HG03432 (cell line): ENCODE measurements at regions not wholly inside any gene's neighbourhood (a gene's known extent, or its start where the extent isn't known, plus 50 kb on each side); places are given as distances from the start of the nearest gene placed in this dataset.

ENCODE experiments used
- ATAC-seq: cut with Tn5 transposase; IDR thresholded peaks from one replicate; pipeline ENCODE4 v1.9.1; 2021; ENCODE audit warnings: mild to moderate bottlenecking, moderate library complexity; ENCODE audit not compliant: unreplicated experiment

DNA sequence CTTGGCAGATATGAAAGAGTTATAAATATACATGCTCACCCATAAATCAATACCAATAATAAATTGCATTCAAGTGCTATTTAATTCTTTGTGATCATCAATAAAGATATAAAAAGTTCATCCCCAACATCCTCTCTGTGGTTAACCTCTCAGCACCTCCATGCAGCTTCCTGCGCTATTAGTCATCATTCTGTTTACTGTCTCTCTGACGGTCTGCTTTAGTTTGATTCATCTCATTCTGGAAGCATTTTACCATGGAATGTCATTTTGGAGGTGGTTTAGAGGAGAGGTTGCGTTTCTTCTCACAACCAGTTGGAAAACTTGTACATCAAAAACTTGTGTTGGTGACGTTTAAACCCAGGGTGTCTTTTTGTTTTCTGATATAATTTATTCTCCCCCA, 486.6 kb downstream of the BRINP1 start:
- ATAC-seq = no peak

DNA sequence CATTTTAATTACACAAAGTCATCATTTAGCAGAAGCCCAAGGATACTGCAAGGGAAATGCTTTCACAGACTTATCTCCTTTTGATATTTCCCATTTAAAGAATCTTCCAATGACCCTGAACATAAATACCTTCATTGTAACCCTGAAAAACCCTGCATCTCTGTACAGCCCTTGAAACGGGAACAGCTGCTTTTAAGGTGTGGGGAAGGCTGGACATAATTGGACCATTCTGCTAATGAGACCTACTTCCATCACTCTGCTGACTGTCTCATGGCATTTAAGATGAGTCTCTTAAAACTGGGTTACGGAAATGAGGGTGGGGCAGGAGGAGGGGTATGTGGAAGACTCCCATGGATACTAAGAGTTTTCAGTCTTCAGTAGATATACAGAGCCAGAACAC, 485.8 kb downstream of the BRINP1 start:
- ATAC-seq = no peak

DNA sequence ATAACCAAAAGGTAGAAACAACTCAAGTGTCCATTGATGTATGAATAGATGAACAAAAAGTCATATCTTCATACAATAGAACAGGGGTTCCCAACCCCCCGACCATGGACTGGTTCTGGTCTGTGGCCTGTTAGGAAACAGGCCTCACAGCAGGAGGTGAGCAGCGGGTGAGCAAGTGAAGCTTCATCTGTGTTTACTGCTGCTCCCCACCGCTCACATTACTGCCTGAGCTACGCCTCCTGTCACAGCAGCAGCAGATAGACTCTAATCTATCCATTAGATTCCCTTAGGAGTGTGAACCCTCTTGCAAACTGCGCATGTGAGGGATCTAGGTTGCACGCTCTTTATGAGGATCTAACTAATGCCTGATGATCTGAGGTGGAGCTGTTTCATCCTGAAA, 478.0 kb downstream of the BRINP1 start:
- ATAC-seq = no peak

DNA sequence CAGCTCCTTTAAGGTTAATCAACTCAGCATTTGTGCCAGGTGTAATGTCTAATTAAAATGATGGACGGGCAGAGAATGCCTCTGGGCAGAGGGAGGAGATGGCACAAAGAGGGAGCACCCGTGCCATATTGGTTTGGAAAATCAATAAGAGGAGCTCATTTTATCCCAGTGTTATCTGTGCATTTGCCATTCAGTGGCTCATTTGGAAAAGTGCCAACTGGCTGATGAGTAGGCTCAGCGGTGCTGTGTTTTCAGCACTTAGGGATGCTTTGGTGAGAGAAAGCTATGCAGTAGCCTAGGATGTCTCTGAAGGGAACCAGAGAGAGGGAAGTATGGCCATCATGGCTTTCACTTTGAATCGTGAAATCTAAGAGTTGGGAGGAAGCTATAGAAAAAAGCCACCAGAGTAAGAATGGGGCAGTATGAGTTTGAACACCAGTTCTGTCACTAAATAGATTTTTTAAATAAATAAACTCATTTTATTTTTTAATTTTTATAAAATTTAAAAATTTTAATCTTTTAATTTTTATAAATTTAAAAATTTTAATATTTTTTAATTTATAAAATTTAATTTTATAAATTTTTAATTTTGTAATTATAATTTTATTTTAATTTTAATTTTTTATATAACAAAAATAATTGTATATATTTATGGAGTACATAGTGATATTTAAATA, 472.8 kb downstream of the BRINP1 start:
- ATAC-seq = no peak

DNA sequence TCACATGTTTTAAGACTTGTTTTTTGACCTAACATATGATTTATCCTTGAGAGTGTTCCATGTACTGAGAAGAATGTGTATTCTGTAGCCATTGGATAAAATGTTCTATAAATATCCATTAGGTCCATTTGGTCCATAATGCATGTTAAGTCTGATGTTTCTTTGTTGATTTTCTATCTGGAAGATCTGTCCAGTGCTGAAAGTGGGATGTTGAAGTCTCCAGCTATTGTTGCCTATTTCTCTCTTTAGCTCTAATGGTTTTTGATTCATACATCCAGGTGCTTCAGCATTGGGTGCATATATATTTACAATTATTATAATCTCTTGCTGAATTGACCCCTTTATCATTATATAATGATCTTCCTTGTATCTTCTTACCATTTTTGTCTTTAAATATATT, 451.1 kb downstream of the BRINP1 start:
- no peak for ATAC-seq

DNA sequence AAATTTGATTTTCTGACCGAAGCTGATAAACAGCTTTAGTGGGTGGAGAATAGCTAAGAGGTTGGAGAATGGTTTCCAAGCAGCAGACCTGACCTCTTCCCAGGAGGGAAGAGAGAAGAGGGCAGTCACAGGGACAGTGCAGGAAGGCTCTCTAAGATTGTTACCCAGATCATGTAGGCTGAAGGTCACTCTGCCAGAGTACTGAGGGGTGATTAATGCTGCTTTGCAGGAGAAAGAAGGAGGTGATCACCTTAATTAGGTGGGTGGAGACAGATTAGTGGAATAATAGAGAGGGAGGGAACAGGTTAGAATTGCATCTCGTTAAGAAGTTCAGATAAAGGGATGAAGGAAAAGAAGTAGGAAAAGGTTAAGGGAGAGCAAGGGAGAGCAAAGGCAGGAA, 440.5 kb downstream of the BRINP1 start:
- no peak for ATAC-seq

DNA sequence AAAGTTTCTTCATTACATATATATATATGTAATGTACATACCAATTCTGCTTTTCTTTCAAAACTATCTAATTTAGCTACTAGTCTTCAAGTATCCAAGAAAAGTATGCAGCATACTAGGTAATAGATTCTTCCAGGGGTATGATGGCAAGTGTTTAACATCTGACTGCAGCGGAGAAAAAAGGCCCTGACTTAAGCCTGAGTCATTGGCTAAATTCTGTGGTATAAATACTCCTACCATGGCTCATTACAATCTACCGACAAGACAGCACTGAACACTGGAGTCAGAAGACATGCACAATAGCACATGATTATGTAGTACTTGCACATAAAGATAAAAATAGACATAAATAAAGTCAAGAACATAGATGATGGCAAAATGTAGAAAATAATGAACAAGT, 439.9 kb downstream of the BRINP1 start:
- ATAC-seq = no peak

DNA sequence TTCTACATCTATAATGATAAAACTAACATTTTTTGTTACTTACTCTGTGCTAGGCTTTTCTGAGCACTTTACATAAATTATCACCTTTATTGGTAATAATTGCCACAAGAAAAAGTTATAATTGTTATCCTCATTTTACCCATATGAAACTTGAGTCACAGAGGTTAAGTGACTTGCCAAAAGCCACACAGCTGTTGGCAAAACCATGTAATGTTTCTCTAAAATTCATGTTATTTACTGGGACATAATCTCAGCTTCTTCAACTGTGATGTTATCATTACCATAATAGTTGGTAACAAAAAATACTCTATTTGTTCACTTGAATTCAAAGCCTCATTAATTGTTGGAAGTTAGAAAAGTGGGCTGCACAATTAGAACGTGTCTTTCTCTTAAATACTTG, 437.3 kb downstream of the BRINP1 start:
- no peak for ATAC-seq

DNA sequence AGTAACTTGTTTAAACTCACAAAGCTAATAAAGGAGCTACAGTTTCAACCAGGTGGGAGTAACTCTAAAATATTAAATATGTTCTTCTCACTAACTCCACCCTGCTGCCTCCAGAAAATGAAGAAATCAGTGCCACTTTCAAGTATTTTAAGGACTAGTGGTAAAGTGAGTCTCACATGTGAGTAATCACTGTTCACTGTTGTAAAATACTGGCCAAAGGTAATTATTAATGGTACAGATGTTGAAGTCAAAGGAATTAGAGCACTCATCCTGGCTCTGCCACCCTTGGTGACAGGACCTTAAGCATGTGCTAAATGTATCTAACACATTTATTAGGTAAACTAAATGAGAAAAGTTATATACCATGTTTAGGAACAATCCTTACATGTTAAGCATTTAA, 430.7 kb downstream of the BRINP1 start:
- ATAC-seq = no peak

DNA sequence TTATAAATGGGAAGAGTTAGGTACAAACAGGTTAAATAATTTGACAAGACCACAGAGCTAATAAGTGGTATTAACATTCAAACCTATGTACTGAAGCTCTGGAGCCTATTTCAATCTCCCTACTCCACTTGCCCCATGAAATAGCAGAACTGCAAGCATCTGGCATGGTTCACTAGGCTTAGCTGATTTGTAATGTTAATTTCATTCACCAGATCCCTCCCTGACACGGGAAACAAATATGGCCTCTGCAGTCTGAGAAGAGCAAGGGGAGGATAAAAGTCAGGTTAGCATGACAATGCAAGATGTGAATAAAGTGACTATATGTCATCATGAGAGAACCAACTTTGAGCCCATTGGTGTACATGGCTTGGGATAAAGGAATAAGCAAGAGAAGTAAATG, 428.8 kb downstream of the BRINP1 start:
- no peak for ATAC-seq

DNA sequence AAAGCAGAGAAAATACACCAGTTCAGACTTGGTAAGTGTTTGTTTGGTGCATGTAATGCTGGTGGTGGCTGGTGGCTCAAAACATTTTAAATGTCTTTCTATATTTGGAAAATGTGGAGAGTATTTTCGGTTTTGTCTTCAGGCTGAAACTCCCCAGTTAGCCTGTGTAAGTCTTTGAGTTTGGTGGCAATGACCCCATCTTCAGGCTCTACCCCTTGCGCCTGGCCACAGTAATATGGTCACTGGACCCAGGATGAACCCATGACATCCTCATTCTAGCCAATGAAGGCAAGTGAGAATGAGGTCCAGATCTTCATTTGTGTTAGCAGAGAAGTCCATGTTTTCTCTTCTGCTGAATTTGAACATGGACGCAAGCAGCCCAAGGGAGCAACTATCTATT, 422.6 kb downstream of the BRINP1 start:
- no peak for ATAC-seq

DNA sequence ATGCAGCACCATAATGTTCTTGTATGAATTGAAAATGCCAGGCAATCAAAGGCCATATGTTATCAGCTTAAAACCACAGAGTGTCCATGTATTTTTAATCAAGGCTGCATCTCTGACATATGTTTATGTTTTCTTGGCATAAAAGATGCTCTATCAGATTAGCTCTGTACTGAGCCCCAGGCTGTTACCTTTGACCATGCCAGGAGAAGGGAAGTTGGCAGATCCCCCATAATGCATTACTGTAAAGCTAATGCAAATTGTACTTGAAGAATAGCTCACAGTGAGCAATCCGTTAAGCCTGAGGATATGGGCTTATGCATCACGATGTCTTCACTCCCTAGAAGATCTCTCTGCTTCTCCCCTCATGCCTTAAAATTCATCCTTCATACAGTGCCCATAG, 414.4 kb downstream of the BRINP1 start:
- no peak for ATAC-seq

DNA sequence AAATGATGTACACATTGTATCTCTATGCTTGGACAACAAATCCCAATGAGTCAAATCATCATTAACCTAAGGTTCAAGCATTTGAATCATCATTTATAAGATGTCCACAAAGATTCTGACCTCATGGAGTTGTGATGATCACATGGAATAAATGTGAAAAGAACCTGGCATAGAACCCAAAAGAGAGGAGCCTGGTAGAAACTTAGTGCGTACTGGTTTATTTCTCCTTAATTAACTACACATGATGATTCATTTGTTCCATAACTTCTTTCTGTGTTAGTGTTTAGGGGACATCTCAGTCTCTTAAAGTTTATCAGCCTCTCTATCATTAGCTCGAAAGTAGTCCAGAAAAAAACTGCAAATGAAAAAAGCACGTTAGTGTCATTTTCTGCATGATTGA, 411.6 kb downstream of the BRINP1 start:
- ATAC-seq = no peak

DNA sequence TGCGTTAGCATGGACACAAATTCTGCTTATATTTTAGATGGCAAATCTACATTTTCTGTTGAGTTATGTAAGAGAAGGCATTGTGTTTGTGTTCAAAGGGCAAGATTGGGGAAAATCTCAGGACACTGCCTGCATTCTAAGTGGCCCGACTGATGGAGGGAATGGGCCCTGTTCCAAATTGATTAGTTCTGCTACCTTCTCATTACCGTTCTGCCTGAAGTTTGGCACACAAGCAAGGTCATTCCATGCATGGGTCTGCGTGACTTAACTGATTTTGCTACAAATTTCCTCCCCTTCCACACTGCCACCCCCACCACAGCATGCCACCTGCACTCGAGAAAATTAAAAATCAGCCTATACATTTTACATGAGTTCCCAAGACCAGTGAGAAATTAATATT, 409.9 kb downstream of the BRINP1 start:
- ATAC-seq = no peak

DNA sequence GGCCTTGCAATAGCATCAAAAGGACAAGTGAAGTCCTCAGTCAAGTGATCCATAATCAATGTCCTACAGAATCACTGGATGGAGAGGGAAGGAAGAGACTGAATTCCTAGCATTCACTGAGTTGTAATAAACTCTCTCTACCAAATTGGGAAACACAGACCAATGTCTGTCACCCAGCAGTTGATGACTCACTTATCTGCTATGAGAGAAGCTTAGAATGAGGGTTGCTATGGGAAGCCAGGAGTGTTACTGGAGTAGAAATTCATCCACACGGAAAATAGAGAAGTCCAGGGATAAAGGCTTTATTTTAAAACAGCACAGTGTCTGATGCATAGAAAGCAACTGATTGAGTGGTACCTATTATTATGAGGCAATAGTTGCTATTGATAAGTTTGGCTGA, 407.4 kb downstream of the BRINP1 start:
- ATAC-seq = no peak

DNA sequence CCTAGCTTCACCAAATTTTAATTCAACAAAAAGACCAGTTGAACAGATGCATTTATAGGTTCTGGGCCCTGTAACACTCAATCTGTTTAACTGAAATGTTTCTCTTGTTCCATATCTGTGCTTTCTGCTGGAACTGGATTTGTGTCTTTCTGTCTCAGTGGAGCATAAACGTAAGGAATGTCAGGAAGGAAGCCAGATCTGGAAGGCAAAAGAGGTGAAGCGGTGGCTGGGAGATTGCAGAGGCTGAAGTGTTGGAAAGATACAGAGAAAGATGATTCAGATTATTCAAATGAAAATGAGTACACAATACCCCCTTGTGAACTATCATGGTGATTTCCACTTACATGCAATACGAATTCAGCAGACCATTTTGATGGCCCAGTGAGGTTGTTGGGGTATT, 406.8 kb downstream of the BRINP1 start:
- no peak for ATAC-seq

DNA sequence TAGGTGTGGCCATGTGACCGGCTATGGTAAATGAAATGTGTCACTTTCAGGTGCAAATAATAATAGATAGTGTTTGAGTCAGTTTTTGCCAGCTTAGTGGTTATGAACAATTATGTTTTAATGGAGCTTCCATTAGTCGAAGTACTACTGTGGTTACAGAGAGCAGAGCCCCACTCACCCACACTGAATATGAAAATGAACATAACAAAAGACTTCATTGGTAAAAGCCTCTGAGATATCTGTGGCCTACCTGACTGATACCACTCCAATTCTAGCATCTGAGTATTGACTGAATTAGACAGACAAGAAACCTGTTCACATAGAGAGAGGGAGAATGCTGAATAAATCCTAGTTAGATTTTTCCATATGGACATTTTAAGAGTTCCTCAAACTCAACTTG, 405.6 kb downstream of the BRINP1 start:
- ATAC-seq = no peak

DNA sequence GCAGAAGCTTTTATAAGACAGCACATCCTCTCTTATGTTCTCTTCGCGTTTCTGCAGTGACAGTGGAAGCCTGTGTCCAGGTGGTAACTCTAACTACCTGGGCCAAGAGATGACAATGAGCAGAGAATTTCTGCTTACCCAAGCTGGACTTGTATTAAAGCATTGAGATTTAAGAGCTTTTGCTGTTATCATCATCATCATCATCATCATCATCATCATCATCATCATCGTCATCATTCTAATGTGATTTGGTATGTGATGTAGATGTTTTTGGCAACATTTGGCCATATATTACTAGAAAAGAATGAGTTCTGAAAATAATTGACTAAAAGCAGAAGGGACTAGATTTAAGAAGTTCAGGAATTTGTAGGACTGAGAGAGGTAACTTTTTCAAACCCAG, 401.3 kb downstream of the BRINP1 start:
- ATAC-seq = no peak

DNA sequence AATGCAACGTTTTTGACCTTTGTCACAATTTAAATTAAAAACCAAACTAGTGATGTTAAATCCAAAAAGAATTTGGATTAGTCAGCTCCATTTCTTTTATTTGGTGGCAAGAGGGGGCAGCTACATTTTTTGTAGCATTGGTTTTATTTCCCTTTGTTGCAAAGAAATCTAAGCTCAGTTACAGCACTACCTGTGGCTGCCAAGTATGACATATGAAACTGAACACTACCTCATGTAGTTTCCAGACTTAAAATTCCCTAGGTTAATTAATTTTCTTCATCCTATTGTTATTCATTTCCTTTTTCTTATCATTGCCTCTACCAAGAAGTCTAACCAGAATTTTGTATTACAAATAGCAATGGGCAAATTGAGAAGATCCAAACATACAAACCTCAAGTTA, 393.5 kb downstream of the BRINP1 start:
- ATAC-seq = no peak

DNA sequence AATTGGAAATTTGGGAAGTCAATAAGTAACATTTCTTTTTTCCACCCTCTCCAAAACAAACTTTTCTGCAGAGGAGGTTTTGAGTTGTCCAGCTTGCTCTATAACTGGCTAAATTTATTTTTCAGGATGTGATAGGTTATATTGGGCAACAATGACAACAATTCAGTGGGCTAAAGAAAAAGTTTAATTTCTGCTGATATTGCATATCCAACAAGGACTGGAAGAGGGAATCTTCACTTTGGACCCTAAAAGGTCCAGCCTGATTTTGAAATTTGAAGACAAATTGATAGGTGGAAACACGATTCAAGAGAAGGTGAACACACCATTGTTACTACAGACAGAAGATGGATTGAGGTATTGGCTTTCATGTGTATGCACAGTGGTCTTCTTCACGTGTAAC, 393.1 kb downstream of the BRINP1 start:
- ATAC-seq = no peak

DNA sequence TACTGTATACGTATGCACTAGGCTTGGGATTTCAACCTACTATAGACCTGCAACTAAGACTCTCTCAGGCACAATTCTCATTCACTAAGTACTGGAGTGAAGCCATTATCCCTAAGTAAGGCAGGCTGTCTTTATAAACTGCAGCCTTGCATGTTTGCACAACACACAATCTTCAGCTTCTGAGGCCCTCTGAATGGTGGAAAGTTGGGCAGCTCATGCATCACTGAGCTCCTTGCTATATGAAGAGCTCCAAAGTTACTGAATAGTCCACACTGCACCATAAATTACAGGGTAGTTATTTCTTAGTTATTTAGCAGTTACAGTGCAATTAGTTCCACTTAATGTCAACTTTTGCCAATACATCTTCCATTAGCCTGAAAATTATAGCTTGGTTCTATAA, 384.6 kb downstream of the BRINP1 start:
- ATAC-seq = no peak

DNA sequence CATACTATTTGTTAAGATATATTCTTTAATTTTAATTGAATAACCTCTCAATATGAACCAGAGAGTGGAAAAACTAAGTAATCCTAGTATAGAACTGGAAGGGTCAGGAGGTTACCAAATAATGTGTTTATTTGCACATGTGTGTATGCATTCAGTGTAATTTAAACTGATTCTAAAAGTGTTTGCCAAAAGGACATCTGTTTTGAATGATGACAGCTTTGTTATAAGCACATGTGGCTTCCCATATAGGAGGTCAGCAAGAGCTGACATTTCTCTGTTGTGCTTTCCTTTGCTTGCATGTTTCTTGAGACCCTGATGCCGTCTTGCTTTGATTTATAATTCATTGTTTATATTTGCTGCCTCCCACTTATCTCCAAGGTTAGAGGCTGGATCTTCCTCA, 383.4 kb downstream of the BRINP1 start:
- no peak for ATAC-seq

DNA sequence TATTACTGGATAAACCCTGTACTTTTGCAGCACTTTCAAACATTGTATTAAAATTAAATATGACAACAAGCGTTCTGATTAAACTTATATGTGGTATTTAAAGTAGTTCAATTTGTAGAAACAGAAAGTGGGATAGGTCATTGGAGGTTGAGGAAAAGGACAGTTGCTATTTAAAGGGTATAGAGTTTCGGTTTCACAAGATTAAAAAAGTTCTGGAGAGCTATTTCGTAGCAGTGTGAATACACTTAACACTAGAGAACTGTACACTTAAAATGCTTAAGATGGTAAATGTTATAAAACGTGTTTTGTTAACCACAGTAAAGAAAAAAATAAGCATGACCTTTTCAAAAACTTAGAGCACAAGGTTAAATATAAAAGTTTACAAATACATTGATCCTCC, 382.1 kb downstream of the BRINP1 start:
- no peak for ATAC-seq

DNA sequence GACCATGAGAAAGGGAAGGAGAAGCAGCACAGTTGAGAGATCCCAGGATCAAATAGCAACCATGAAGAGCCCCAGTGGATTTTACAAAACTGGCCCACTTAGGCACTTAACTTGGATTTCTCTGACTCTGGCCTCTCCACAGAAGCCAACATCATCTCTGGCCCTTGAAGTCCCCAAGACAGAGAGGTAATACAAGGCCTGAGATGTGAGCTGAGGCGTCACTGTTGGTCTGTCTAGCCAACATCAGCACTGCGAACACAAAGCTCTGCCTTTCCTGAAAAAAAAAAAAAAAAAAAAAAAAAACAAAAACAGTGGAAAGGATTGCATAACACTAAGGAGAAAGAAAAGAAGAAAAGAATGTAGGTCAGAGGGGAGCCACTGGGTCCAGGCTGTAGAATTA, 378.3 kb downstream of the BRINP1 start:
- ATAC-seq = no peak
